ENCODE measurements at regions not wholly inside any gene's neighbourhood (a gene's known extent, or its start where the extent isn't known, plus 50 kb on each side); places are given as distances from the start of the nearest gene placed in this dataset.

GRCh38 chr6:106002005-106002404, 84.1 kb upstream of the PRDM1 start:
- Histone ChIP-seq H3K4me3 (ENCODE audit: control insufficient read depth in 1 of 2, extremely low read depth in 1 of 2, low read length in 1 of 2) (no peak overlapping the region), H3K4me1 (ENCODE audit: control insufficient read depth in 1 of 2, extremely low read depth in 1 of 2, insufficient read depth in 2 of 2, low read length in 2 of 2) (no peaks in the 10 kb centered on the region), H3K27ac (ENCODE audit: low read length) (no peak overlapping the region), H3K9me3 (no peaks in the 10 kb centered on the region), H3K27me3 (replicated peaks in 1 of 2; ENCODE audit: control insufficient read depth in 2 of 2, extremely low read depth in 1 of 2, insufficient read depth in 2 of 2, low read length in 1 of 2) (peaks cover 3 to 5% of the 10 kb centered on the region in 2 experiments), H3K36me3 (ENCODE audit: control insufficient read depth in 2 of 2, extremely low read depth in 1 of 2, insufficient read depth in 1 of 2, low read length in 1 of 2) (no peaks in the 10 kb centered on the region)
- DNase-seq (no peak), ATAC-seq (replicated peaks in 1 of 4) (no peak)
- no peaks in the 10 kb centered on the region for H3K4me1 Mint-ChIP-seq
- H3K9me3 Mint-ChIP-seq, result no peaks in the 10 kb centered on the region
- no peak overlapping the region for H3K4me3 Mint-ChIP-seq
- no CpG with 5 or more reads among the region's 1 CpG for WGBS (ENCODE audit: insufficient coverage)
- ChIA-PET CTCF (interaction anchor here in 1 of 2 donors (1.5 kb wide), 1 partner anchor 10 kb away, joined by 7 read pairs; no protein-coding TSS in a partner anchor), POLR2A (interaction anchor here (0.6 to 0.7 kb wide), 5 partner anchors 8 to 478 kb away, joined by 3 to 5 read pairs (median 3); no protein-coding TSS in a partner anchor)
- H3K27ac Mint-ChIP-seq, result no peak overlapping the region
- H3K27me3 Mint-ChIP-seq, result peaks cover 41 to 44% of the 10 kb centered on the region in 2 donors
- no peaks in the 10 kb centered on the region for H3K36me3 Mint-ChIP-seq

- Mint-ChIP-seq H3K4me3 (no peak overlapping the region), H3K27me3 (peaks cover 42 to 49% of the 10 kb centered on the region in 2 donors), H3K36me3 (no peaks in the 10 kb centered on the region), H3K4me1 (no peaks in the 10 kb centered on the region), H3K27ac (no peak overlapping the region), H3K9me3 (no peaks in the 10 kb centered on the region)
- Histone ChIP-seq H3K27me3 (replicated peaks in 1 of 2; ENCODE audit: control insufficient read depth in 2 of 2, extremely low read depth in 1 of 2, insufficient read depth in 2 of 2, low read length in 1 of 2) (peaks cover 5 to 10% of the 10 kb centered on the region in 2 experiments), H3K4me3 (ENCODE audit: control insufficient read depth in 1 of 2, extremely low read depth in 1 of 2, low read length in 1 of 2) (no peak overlapping the region), H3K9me3 (no peaks in the 10 kb centered on the region), H3K36me3 (ENCODE audit: control insufficient read depth in 2 of 2, extremely low read depth in 1 of 2, insufficient read depth in 1 of 2, low read length in 1 of 2) (no peaks in the 10 kb centered on the region), H3K4me1 (ENCODE audit: control insufficient read depth in 1 of 2, extremely low read depth in 1 of 2, insufficient read depth in 2 of 2, low read length in 2 of 2) (no peaks in the 10 kb centered on the region), H3K27ac (ENCODE audit: low read length) (no peak overlapping the region)
- ChIA-PET POLR2A (no interaction called here), CTCF (no interaction called here)
- DNase-seq (no peak), ATAC-seq (replicated peaks in 1 of 4) (no peak)
- WGBS (ENCODE audit: insufficient coverage), result no CpG with 5 or more reads among the region's 2 CpGs
Measured at GRCh38 chr6:106000935-106001334, 85.2 kb upstream of the PRDM1 start.

- peaks cover 23 to 27% (median 26%) of the 10 kb centered on the region in 3 donors for H3K4me1 Mint-ChIP-seq
- no peak overlapping the region for H3K4me3 Mint-ChIP-seq
- no peak overlapping the region for H3K27ac Mint-ChIP-seq
- no peak for ATAC-seq (replicated peaks in 1 of 4)
- H3K36me3 Mint-ChIP-seq, result no peaks in the 10 kb centered on the region
- peaks cover 18 to 27% of the 10 kb centered on the region in 2 experiments for H3K4me1 ChIP-seq (ENCODE audit: control insufficient read depth in 1 of 2, extremely low read depth in 1 of 2, insufficient read depth in 2 of 2, low read length in 2 of 2)
- H3K9me3 ChIP-seq, result no peaks in the 10 kb centered on the region
- H3K9me3 Mint-ChIP-seq, result no peaks in the 10 kb centered on the region
- no peak overlapping the region for H3K27ac ChIP-seq (ENCODE audit: low read length)
- peaks cover 47 to 54% of the 10 kb centered on the region in 2 donors for H3K27me3 Mint-ChIP-seq
- H3K4me3 ChIP-seq (ENCODE audit: control insufficient read depth in 1 of 2, extremely low read depth in 1 of 2, low read length in 1 of 2), result no peak overlapping the region
- DNase-seq, result no peak
- peaks cover 26% of the 10 kb centered on the region in 2 experiments for H3K27me3 ChIP-seq (replicated peaks in 1 of 2; ENCODE audit: control insufficient read depth in 2 of 2, extremely low read depth in 1 of 2, insufficient read depth in 2 of 2, low read length in 1 of 2)
- no CpG with 5 or more reads among the region's 4 CpGs for WGBS (ENCODE audit: insufficient coverage)
- ChIA-PET POLR2A (no interaction called here), CTCF (interaction anchor here in 1 of 2 donors (0.7 to 1.2 kb wide), 2 partner anchors 35 to 225 kb away, joined by 3 read pairs; no protein-coding TSS in a partner anchor)
- no peaks in the 10 kb centered on the region for H3K36me3 ChIP-seq (ENCODE audit: control insufficient read depth in 2 of 2, extremely low read depth in 1 of 2, insufficient read depth in 1 of 2, low read length in 1 of 2)
Measured at GRCh38 chr6:105997482-105997881, 88.7 kb upstream of the PRDM1 start.

DNA sequence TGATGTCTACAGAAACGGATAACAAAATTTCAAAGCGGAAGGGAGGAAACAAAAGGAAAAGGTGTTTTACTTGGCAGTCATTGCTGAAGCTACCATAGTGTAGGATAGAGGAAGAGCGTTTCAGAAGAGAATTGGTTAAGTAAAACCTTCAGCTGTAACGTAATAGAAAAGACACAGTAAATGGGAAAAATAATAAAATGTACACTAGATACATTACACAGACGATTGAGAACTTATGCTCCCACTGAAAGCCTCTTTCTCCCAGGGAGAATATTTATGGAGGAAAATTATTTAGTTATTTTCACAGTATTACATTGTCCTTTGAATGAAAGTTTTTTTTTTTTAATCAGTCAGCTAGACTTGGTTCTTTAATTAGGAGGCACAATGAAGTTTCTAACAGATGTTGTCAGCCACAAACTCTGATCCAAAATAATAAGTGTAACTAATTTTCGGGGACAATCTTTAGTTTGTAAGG, 90.7 kb upstream of the PRDM1 start:
- peak overlapping the region; percentile 90 to 95 (median 94) for H3K4me3 Mint-ChIP-seq
- ATAC-seq (replicated peaks in 1 of 4), result no peak
- Histone ChIP-seq H3K36me3 (ENCODE audit: control insufficient read depth in 2 of 2, extremely low read depth in 1 of 2, insufficient read depth in 1 of 2, low read length in 1 of 2) (no peaks in the 10 kb centered on the region), H3K27ac (ENCODE audit: low read length) (peak overlapping the region; percentile 87), H3K4me1 (ENCODE audit: control insufficient read depth in 1 of 2, extremely low read depth in 1 of 2, insufficient read depth in 2 of 2, low read length in 2 of 2) (peaks cover 18 to 35% of the 10 kb centered on the region in 2 experiments), H3K4me3 (ENCODE audit: control insufficient read depth in 1 of 2, extremely low read depth in 1 of 2, low read length in 1 of 2) (peak overlapping the region; percentile 68 to 90), H3K9me3 (no peaks in the 10 kb centered on the region), H3K27me3 (replicated peaks in 1 of 2; ENCODE audit: control insufficient read depth in 2 of 2, extremely low read depth in 1 of 2, insufficient read depth in 2 of 2, low read length in 1 of 2) (peaks cover 26 to 32% of the 10 kb centered on the region in 2 experiments)
- CTCF ChIA-PET, result interaction anchor here in 1 of 2 donors (0.7 kb wide), 1 partner anchor 228 kb away, joined by 3 read pairs; no protein-coding TSS in a partner anchor
- peaks cover 39 to 47% of the 10 kb centered on the region in 2 donors for H3K27me3 Mint-ChIP-seq
- peak overlapping the region in 1 of 2 donors; percentile 72 for H3K27ac Mint-ChIP-seq
- no peaks in the 10 kb centered on the region for H3K36me3 Mint-ChIP-seq
- POLR2A ChIA-PET, result no interaction called here
- H3K4me1 Mint-ChIP-seq, result peaks cover 29 to 36% (median 35%) of the 10 kb centered on the region in 3 donors
- WGBS (ENCODE audit: insufficient coverage), result 42% methylated on average over 2 of the region's 6 CpGs
- no peak for DNase-seq
- H3K9me3 Mint-ChIP-seq, result no peaks in the 10 kb centered on the region

GRCh38 chr6:105994591-105995390, 91.3 kb upstream of the PRDM1 start:
- H3K9me3 ChIP-seq, result no peaks in the 10 kb centered on the region
- Mint-ChIP-seq H3K27me3 (peaks cover 45 to 50% of the 10 kb centered on the region in 2 donors), H3K9me3 (no peaks in the 10 kb centered on the region), H3K4me3 (peak overlapping the region; percentile 90 to 95 (median 94)), H3K27ac (peak overlapping the region; percentile 72 to 89), H3K36me3 (no peaks in the 10 kb centered on the region), H3K4me1 (peaks cover 29 to 42% (median 42%) of the 10 kb centered on the region in 3 donors)
- DNase-seq, result peak in 25 of 35 experiments; percentile 12 to 63 (median 30)
- CTCF ChIA-PET, result interaction anchor here (0.6 to 6.4 kb wide), 6 partner anchors 62 to 510 kb away, joined by 3 to 55 read pairs (median 4); partner anchors contain the start of gene PRDM1 (in 1 of the 2)
- H3K27me3 ChIP-seq (replicated peaks in 1 of 2; ENCODE audit: control insufficient read depth in 2 of 2, extremely low read depth in 1 of 2, insufficient read depth in 2 of 2, low read length in 1 of 2), result peaks cover 26 to 32% of the 10 kb centered on the region in 2 experiments
- peak overlapping the region; percentile 87 for H3K27ac ChIP-seq (ENCODE audit: low read length)
- peak overlapping the region; percentile 68 to 90 for H3K4me3 ChIP-seq (ENCODE audit: control insufficient read depth in 1 of 2, extremely low read depth in 1 of 2, low read length in 1 of 2)
- POLR2A ChIA-PET, result interaction anchor here in 1 of 2 donors (0.6 to 1.3 kb wide), 4 partner anchors 95 to 258 kb away, joined by 3 to 4 read pairs (median 4); no protein-coding TSS in a partner anchor
- under 1% methylated on average over 54 of the region's 57 CpGs for WGBS (ENCODE audit: insufficient coverage)
- peak; percentile 5 to 33 (median 20) for ATAC-seq (replicated peaks in 1 of 4)
- no peaks in the 10 kb centered on the region for H3K36me3 ChIP-seq (ENCODE audit: control insufficient read depth in 2 of 2, extremely low read depth in 1 of 2, insufficient read depth in 1 of 2, low read length in 1 of 2)
- H3K4me1 ChIP-seq (ENCODE audit: control insufficient read depth in 1 of 2, extremely low read depth in 1 of 2, insufficient read depth in 2 of 2, low read length in 2 of 2), result peaks cover 18 to 35% of the 10 kb centered on the region in 2 experiments

DNA sequence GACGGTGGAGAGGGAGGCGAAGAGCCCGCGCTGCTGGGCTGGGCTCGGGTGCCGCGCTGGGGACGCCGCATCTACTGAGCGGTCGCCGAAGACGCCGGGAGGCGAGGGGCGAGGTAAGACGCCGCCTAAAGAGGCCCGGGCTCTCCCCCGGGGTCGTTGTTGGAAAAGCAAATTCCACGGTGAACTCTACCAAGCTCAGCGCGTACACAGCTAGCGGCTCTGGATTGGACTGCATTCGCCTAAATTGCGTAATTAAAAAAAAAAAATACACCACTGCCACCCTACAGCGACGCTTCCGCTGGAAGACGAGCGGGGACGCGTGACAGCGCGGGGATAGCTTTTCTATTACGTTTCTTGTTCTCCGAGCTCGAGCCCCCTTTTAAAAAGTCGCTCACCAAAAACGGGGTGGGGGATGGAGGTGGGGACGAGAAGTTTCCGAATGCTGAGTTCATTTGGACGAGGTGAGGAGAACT, 92.0 kb upstream of the PRDM1 start:
- peak overlapping the region; percentile 90 to 95 (median 94) for H3K4me3 Mint-ChIP-seq
- Histone ChIP-seq H3K4me3 (ENCODE audit: control insufficient read depth in 1 of 2, extremely low read depth in 1 of 2, low read length in 1 of 2) (peak overlapping the region; percentile 68 to 90), H3K27me3 (replicated peaks in 1 of 2; ENCODE audit: control insufficient read depth in 2 of 2, extremely low read depth in 1 of 2, insufficient read depth in 2 of 2, low read length in 1 of 2) (peaks cover 24 to 31% of the 10 kb centered on the region in 2 experiments), H3K36me3 (ENCODE audit: control insufficient read depth in 2 of 2, extremely low read depth in 1 of 2, insufficient read depth in 1 of 2, low read length in 1 of 2) (no peaks in the 10 kb centered on the region), H3K27ac (ENCODE audit: low read length) (peak overlapping the region; percentile 87), H3K4me1 (ENCODE audit: control insufficient read depth in 1 of 2, extremely low read depth in 1 of 2, insufficient read depth in 2 of 2, low read length in 2 of 2) (peaks cover 18 to 35% of the 10 kb centered on the region in 2 experiments), H3K9me3 (no peaks in the 10 kb centered on the region)
- H3K27me3 Mint-ChIP-seq, result peaks cover 46 to 51% of the 10 kb centered on the region in 2 donors
- POLR2A ChIA-PET, result interaction anchor here (0.6 to 1.3 kb wide), 9 partner anchors 96 to 1742 kb away, joined by 3 to 5 read pairs (median 3); no protein-coding TSS in a partner anchor
- DNase-seq (peak in 32 of 35 experiments; percentile 18 to 76 (median 42)), ATAC-seq (replicated peaks in 1 of 4) (peak; percentile 27 to 50 (median 40))
- peak overlapping the region; percentile 72 to 89 for H3K27ac Mint-ChIP-seq
- H3K4me1 Mint-ChIP-seq, result peaks cover 29 to 42% (median 42%) of the 10 kb centered on the region in 3 donors
- CTCF ChIA-PET, result interaction anchor here (0.6 to 6.4 kb wide), 7 partner anchors 62 to 511 kb away, joined by 3 to 55 read pairs (median 4); partner anchors contain the start of gene PRDM1 (in 1 of the 2)
- no peaks in the 10 kb centered on the region for H3K9me3 Mint-ChIP-seq
- no peaks in the 10 kb centered on the region for H3K36me3 Mint-ChIP-seq
- 1% methylated on average over 36 of the region's 44 CpGs for WGBS (ENCODE audit: insufficient coverage)
